Panc1 (cell line): ENCODE measurements at regions not wholly inside any gene's neighbourhood (a gene's known extent, or its start where the extent isn't known, plus 50 kb on each side); places are given as distances from the start of the nearest gene placed in this dataset.

Experiments
- ATAC-seq: fragments of 200-7000 bp; cut with Tn5 transposase; 2 replicates; pipeline ENCODE4 v1.9.1; 2020; ENCODE audit warnings: mild to moderate bottlenecking, moderate library complexity
- BruUV-seq: library from RNA; stranded (reverse); fragments of 400-500 nt; replicated peaks from 2 replicates; lab custom pipeline; 2021; lab: Mats Ljungman, UMichigan
- CTCF ChIA-PET: fragments of 300-600 bp; sonication (Branson Sonifier 250); formaldehyde crosslinking; loops from one replicate; lab custom pipeline; 2022; ENCODE audit warnings: antibody characterized with exemption; lab: Charles Lee
- POLR2A ChIA-PET: fragments of 300-600 bp; sonication (Branson Sonifier 250); formaldehyde crosslinking; loops from one replicate; lab custom pipeline; 2022; ENCODE audit warnings: antibody characterized with exemption; lab: Charles Lee
- DNase-seq: peaks from one replicate; pipeline ENCODE4 v3.0.0-alpha.2; 2010; ENCODE audit warnings: low read depth, low spot score
- H3K27ac ChIP-seq: 2 replicates; pipeline ENCODE4 v1.5.1; 2011; ENCODE audit warnings: mild to moderate bottlenecking, low read length, inconsistent platforms
- H3K27me3 ChIP-seq: fragments of 200-500 bp; sonication (Bioruptor generic); 2 replicates; pipeline ENCODE4 v1.6.0; 2014; ENCODE audit warnings: low read length, inconsistent platforms; ENCODE audit not compliant: control insufficient read depth, insufficient read depth
- H3K36me3 ChIP-seq: fragments of 200-500 bp; sonication (Bioruptor generic); 2 replicates; pipeline ENCODE4 v1.5.1; 2014; ENCODE audit warnings: inconsistent platforms, mild to moderate bottlenecking, low read length, moderate library complexity; ENCODE audit not compliant: control insufficient read depth, insufficient read depth
- H3K4me1 ChIP-seq: 2 replicates; pipeline ENCODE4 v1.5.1; 2011; ENCODE audit warnings: inconsistent platforms, mild to moderate bottlenecking, low read length, moderate library complexity; ENCODE audit not compliant: control insufficient read depth, insufficient read depth
- H3K4me3 ChIP-seq, 2 experiments: 2 replicates each; pipeline ENCODE4 v1.5.1; 2011 to 2012; ENCODE audit warnings: low read depth in 2 of 2, low read length in 2 of 2, mild to moderate bottlenecking in 2 of 2, inconsistent platforms in 1 of 2, moderate library complexity in 1 of 2
- H3K9me3 ChIP-seq: fragments of 200-500 bp; sonication (Bioruptor generic); 2 replicates; pipeline ENCODE4 v1.5.1; 2014; ENCODE audit warnings: low read depth, mild to moderate bottlenecking, inconsistent platforms, low read length, moderate library complexity; ENCODE audit not compliant: control insufficient read depth, insufficient read depth
- POLR2AphosphoS5 ChIP-seq: IDR thresholded peaks from 2 replicates; pipeline ENCODE4 v1.6.1; 2012; ENCODE audit warnings: mild to moderate bottlenecking, low read depth, low read length, moderate library complexity
- SIN3A ChIP-seq: IDR thresholded peaks from 2 replicates; pipeline ENCODE4 v1.6.1; 2012; ENCODE audit warnings: low read depth, mild to moderate bottlenecking, low read length, moderate library complexity, borderline replicate concordance; ENCODE audit not compliant: insufficient read depth
- TCF7L2 ChIP-seq: IDR thresholded peaks from 2 replicates; pipeline ENCODE4 v1.6.1; 2011; ENCODE audit warnings: mild to moderate bottlenecking, low read depth, low read length, inconsistent platforms
- in situ Hi-C: cut with HindIII; loops from 2 replicates; pipeline ENCODE4 v1.10.0; 2016; ENCODE audit warnings: low sequenced_read_pairs, low pct_unique_long_range_greater_than_20kb
- intact Hi-C: fragments of 100-400 bp; cut with micrococcal nuclease; formaldehyde crosslinking; loops from one replicate; pipeline ENCODE4 v1.10.0; 2022; ENCODE audit not compliant: unreplicated experiment
- TF ChIP-seq, protein P1 (sequence below), 2 experiments: IDR thresholded peaks; 2 replicates each; pipeline ENCODE4 v1.6.1; 2011 to 2012; ENCODE audit warnings: low read depth in 2 of 2, control low read depth in 1 of 2, low read length in 1 of 2, mild to moderate bottlenecking in 1 of 2, moderate library complexity in 1 of 2; ENCODE audit not compliant: insufficient read depth in 1 of 2
- TF ChIP-seq, protein P2 (sequence below): fragments of 450-650 bp; IDR thresholded peaks from 2 replicates; pipeline ENCODE4 v1.5.1; 2017; ENCODE audit warnings: mild to moderate bottlenecking

DNA sequence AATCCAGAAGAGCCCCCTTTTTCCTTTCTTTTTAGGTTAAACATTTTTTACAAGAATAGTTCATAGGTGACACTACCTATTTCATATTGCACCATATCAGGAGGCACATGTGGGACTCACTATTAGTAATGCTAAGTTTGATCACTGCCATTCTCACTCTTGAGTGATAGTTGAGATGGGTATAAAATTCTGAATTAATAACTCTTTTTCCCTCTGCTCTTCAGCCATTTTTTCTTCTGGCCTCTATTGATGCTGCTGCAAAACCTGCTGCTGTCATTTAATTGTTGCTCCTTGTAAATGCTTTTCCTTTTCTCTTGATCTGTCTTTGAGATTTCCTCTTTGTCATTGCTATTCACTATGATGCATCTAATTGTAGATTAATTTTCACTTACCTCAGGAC, 482.0 kb downstream of the MID1IP1 start:
- Histone ChIP-seq H3K36me3 (no peaks in the 10 kb centered on the region), H3K9me3 (no peaks in the 10 kb centered on the region), H3K27me3 (no peaks in the 10 kb centered on the region), H3K4me3 (no peak overlapping the region), H3K4me1 (no peaks in the 10 kb centered on the region), H3K27ac (no peak overlapping the region)
- ChIA-PET CTCF (no interaction called here), POLR2A (no interaction called here)
- in situ Hi-C loops (no loop called here), intact Hi-C loops (no loop called here)
- no peak for DNase-seq
- no TSS peak for BruUV-seq
- TF ChIP-seq SIN3A (no peak), TCF7L2 (no peak), POLR2AphosphoS5 (no peak)
- TF ChIP-seq, protein P1, sequence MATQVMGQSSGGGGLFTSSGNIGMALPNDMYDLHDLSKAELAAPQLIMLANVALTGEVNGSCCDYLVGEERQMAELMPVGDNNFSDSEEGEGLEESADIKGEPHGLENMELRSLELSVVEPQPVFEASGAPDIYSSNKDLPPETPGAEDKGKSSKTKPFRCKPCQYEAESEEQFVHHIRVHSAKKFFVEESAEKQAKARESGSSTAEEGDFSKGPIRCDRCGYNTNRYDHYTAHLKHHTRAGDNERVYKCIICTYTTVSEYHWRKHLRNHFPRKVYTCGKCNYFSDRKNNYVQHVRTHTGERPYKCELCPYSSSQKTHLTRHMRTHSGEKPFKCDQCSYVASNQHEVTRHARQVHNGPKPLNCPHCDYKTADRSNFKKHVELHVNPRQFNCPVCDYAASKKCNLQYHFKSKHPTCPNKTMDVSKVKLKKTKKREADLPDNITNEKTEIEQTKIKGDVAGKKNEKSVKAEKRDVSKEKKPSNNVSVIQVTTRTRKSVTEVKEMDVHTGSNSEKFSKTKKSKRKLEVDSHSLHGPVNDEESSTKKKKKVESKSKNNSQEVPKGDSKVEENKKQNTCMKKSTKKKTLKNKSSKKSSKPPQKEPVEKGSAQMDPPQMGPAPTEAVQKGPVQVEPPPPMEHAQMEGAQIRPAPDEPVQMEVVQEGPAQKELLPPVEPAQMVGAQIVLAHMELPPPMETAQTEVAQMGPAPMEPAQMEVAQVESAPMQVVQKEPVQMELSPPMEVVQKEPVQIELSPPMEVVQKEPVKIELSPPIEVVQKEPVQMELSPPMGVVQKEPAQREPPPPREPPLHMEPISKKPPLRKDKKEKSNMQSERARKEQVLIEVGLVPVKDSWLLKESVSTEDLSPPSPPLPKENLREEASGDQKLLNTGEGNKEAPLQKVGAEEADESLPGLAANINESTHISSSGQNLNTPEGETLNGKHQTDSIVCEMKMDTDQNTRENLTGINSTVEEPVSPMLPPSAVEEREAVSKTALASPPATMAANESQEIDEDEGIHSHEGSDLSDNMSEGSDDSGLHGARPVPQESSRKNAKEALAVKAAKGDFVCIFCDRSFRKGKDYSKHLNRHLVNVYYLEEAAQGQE (IDR thresholded peaks at IDR 0.05; ENCODE audit: insufficient read depth in 1 of 2, low read depth in 2 of 2, low read length in 1 of 2) = no peak
- TF ChIP-seq, protein P2, sequence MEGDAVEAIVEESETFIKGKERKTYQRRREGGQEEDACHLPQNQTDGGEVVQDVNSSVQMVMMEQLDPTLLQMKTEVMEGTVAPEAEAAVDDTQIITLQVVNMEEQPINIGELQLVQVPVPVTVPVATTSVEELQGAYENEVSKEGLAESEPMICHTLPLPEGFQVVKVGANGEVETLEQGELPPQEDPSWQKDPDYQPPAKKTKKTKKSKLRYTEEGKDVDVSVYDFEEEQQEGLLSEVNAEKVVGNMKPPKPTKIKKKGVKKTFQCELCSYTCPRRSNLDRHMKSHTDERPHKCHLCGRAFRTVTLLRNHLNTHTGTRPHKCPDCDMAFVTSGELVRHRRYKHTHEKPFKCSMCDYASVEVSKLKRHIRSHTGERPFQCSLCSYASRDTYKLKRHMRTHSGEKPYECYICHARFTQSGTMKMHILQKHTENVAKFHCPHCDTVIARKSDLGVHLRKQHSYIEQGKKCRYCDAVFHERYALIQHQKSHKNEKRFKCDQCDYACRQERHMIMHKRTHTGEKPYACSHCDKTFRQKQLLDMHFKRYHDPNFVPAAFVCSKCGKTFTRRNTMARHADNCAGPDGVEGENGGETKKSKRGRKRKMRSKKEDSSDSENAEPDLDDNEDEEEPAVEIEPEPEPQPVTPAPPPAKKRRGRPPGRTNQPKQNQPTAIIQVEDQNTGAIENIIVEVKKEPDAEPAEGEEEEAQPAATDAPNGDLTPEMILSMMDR = no peak
- ATAC-seq = no peak

GRCh38 chrX:39288592-39288991, 487.3 kb downstream of the MID1IP1 start:
- no peak for DNase-seq
- ChIA-PET POLR2A (no interaction called here), CTCF (no interaction called here)
- no peak for ATAC-seq
- intact Hi-C loops (no loop called here), in situ Hi-C loops (no loop called here)
- Histone ChIP-seq H3K27ac (no peak overlapping the region), H3K4me1 (no peaks in the 10 kb centered on the region), H3K27me3 (no peaks in the 10 kb centered on the region), H3K9me3 (no peaks in the 10 kb centered on the region), H3K4me3 (no peak overlapping the region), H3K36me3 (no peaks in the 10 kb centered on the region)
- TF ChIP-seq TCF7L2 (no peak), POLR2AphosphoS5 (no peak), SIN3A (no peak)
- TF ChIP-seq, protein P2 = no peak
- TF ChIP-seq, protein P1 (IDR thresholded peaks at IDR 0.05; ENCODE audit: insufficient read depth in 1 of 2, low read depth in 2 of 2, low read length in 1 of 2) = no peak
- no TSS peak for BruUV-seq
